HCT116 (cell line): ENCODE measurements at regions not wholly inside any gene's neighbourhood (a gene's known extent, or its start where the extent isn't known, plus 50 kb on each side); places are given as distances from the start of the nearest gene placed in this dataset.

Source experiments
- ATAC-seq: fragments of 200-7000 bp; cut with Tn5 transposase; 2 replicates; pipeline ENCODE4 v1.9.1; 2020; ENCODE audit warnings: mild to moderate bottlenecking, moderate library complexity
- BruUV-seq: library from RNA; stranded (reverse); fragments of 400-500 nt; replicated peaks from 2 replicates; lab custom pipeline; 2021; lab: Mats Ljungman, UMichigan
- CTCF ChIA-PET: fragments of 300-600 bp; sonication (Branson Sonifier 250); formaldehyde crosslinking; loops from one replicate; lab custom pipeline; 2021; ENCODE audit warnings: antibody characterized with exemption; lab: Charles Lee
- POLR2A ChIA-PET: fragments of 300-600, 350-600 bp; sonication (Branson Sonifier 250); formaldehyde crosslinking; loops from one replicate; lab custom pipeline; 2021; ENCODE audit warnings: antibody characterized with exemption; lab: Charles Lee
- RAD21 ChIA-PET, 2 experiments: fragments of 300-600 bp; sonication (Branson Sonifier 250); formaldehyde crosslinking; loops; one replicate each; lab custom pipeline; 2023; ENCODE audit warnings: low total read pairs in 2 of 2; ENCODE audit not compliant: uncharacterized antibody in 2 of 2, unreplicated experiment in 2 of 2, low non-redundant PET in 1 of 2; lab: Charles Lee
- DNase-seq: peaks from one replicate; pipeline ENCODE4 v3.0.0-alpha.2; 2010; ENCODE audit warnings: low read depth, low spot score
- H2AFZ ChIP-seq: fragments of 200-600 bp; shearing (Covaris generic), sonication (generic); 2 replicates; pipeline ENCODE4 v1.6.1; 2017; ENCODE audit warnings: low read depth, mixed run types, mixed read lengths, antibody characterized with exemption, low read length; ENCODE audit not compliant: poor library complexity, severe bottlenecking
- H3K27ac ChIP-seq: 2 replicates; pipeline ENCODE4 v1.5.1; 2012; ENCODE audit warnings: low read depth, low read length
- H3K27me3 ChIP-seq: fragments of 200-600 bp; sonication (generic); 2 replicates; pipeline ENCODE4 v1.6.1; 2016; ENCODE audit warnings: mixed run types, low read length, mixed read lengths; ENCODE audit not compliant: insufficient read depth
- H3K36me3 ChIP-seq, 2 experiments: fragments of 200-500 bp in 1 of 2; fragments of 200-600 bp in 1 of 2; sonication (Bioruptor generic) in 1 of 2; sonication (generic) in 1 of 2; 2 replicates each; pipeline versions ENCODE4 v1.5.1 to v1.6.1; 2014 to 2016; ENCODE audit warnings: low read length in 2 of 2, inconsistent platforms in 1 of 2, mixed read lengths in 1 of 2, mixed run types in 1 of 2; ENCODE audit not compliant: insufficient read depth in 2 of 2, control insufficient read depth in 1 of 2
- H3K4me1 ChIP-seq, 2 experiments: fragments of 200-600 bp in 1 of 2; sonication (generic) in 1 of 2; 2 replicates each; pipeline versions ENCODE4 v1.5.1 to v1.6.1; 2012 to 2017; ENCODE audit warnings: low read length in 2 of 2, inconsistent platforms in 1 of 2, mild to moderate bottlenecking in 1 of 2, mixed read lengths in 1 of 2, mixed run types in 1 of 2, moderate library complexity in 1 of 2; ENCODE audit not compliant: insufficient read depth in 2 of 2, control insufficient read depth in 1 of 2
- H3K4me2 ChIP-seq: fragments of 200-600 bp; sonication (generic); 2 replicates; pipeline ENCODE4 v1.6.1; 2017; ENCODE audit warnings: mixed run types, low read length, mixed read lengths
- H3K4me3 ChIP-seq, 2 experiments: fragments of 200-600 bp in 1 of 2; sonication (generic) in 1 of 2; replicated peaks in 1 of 2; 2 replicates each; pipeline ENCODE4 v1.5.1; 2011 to 2016; ENCODE audit warnings: low read length in 2 of 2, control low read depth in 1 of 2, low read depth in 1 of 2, mild to moderate bottlenecking in 1 of 2, mixed read lengths in 1 of 2, mixed run types in 1 of 2
- H3K79me2 ChIP-seq: fragments of 200-600 bp; sonication (generic); 2 replicates; pipeline ENCODE4 v1.6.1; 2017; ENCODE audit warnings: mild to moderate bottlenecking, mixed run types, low read length, moderate library complexity, mixed read lengths; ENCODE audit not compliant: insufficient read depth
- H3K9ac ChIP-seq: fragments of 200-600 bp; sonication (generic); 2 replicates; pipeline ENCODE4 v1.6.1; 2016; ENCODE audit warnings: low read length, mixed read lengths
- H3K9me2 ChIP-seq: fragments of 200-600 bp; sonication (generic), shearing (Covaris generic); 2 replicates; pipeline ENCODE4 v1.6.1; 2017; ENCODE audit warnings: mixed run types, mild to moderate bottlenecking, moderate library complexity; ENCODE audit not compliant: insufficient read depth
- H3K9me3 ChIP-seq, 2 experiments: fragments of 200-500 bp in 1 of 2; fragments of 200-600 bp in 1 of 2; sonication (Bioruptor generic) in 1 of 2; sonication (generic) in 1 of 2; 2 replicates each; pipeline ENCODE4 v1.6.1; 2014 to 2017; ENCODE audit warnings: low read length in 2 of 2, mixed read lengths in 2 of 2, inconsistent platforms in 1 of 2, low read depth in 1 of 2, mild to moderate bottlenecking in 1 of 2, mixed run types in 1 of 2, moderate library complexity in 1 of 2; ENCODE audit not compliant: control insufficient read depth in 1 of 2, insufficient read depth in 1 of 2
- H4K20me1 ChIP-seq: fragments of 200-600 bp; sonication (generic), shearing (Covaris generic); 2 replicates; pipeline ENCODE4 v1.6.1; 2017; ENCODE audit warnings: mixed run types, mild to moderate bottlenecking, moderate library complexity; ENCODE audit not compliant: insufficient read depth
- ATF3 ChIP-seq: IDR thresholded peaks from 2 replicates; pipeline ENCODE4 v1.6.1; 2012
- CBX3 ChIP-seq: IDR thresholded peaks from 2 replicates; pipeline ENCODE4 v1.6.1; 2012; ENCODE audit warnings: low read depth
- CTCF ChIP-seq, 3 experiments: fragments of 200-600 bp in 1 of 3; sonication (generic) in 1 of 3; IDR thresholded peaks in 2 of 3; conservative IDR thresholded peaks in 1 of 3; 2 replicates each; pipeline ENCODE4 v1.5.1; 2012 to 2017; ENCODE audit warnings: low read depth in 2 of 3, low read length in 2 of 3, antibody characterized with exemption in 1 of 3, borderline replicate concordance in 1 of 3, control low read depth in 1 of 3, mild to moderate bottlenecking in 1 of 3, mixed read lengths in 1 of 3, mixed run types in 1 of 3, moderate library complexity in 1 of 3; ENCODE audit not compliant: insufficient read depth in 1 of 3
- EGR1 ChIP-seq: IDR thresholded peaks from 2 replicates; pipeline ENCODE4 v1.6.1; 2012; ENCODE audit warnings: low read depth
- ELF1 ChIP-seq: IDR thresholded peaks from 2 replicates; pipeline ENCODE4 v1.6.1; 2012; ENCODE audit warnings: low read depth, borderline replicate concordance
- EZH2 ChIP-seq: fragments of 200-600 bp; sonication (generic); IDR thresholded peaks from 2 replicates; pipeline ENCODE4 v1.6.1; 2017; ENCODE audit warnings: antibody characterized with exemption, mixed run types
- EZH2phosphoT487 ChIP-seq: fragments of 200-600 bp; IDR thresholded peaks from 2 replicates; pipeline ENCODE4 v1.6.1; 2018; ENCODE audit warnings: antibody characterized with exemption, borderline replicate concordance
- JUND ChIP-seq: IDR thresholded peaks from 2 replicates; pipeline ENCODE4 v1.6.1; 2012
- MAX ChIP-seq: IDR thresholded peaks from 2 replicates; pipeline ENCODE4 v1.6.1; 2012
- POLR2A ChIP-seq: IDR thresholded peaks from 2 replicates; pipeline ENCODE4 v1.7.0; 2011; ENCODE audit warnings: borderline replicate concordance; ENCODE audit not compliant: insufficient read depth, insufficient read length; ENCODE audit errors: extremely low read depth
- POLR2AphosphoS5 ChIP-seq: IDR thresholded peaks from 2 replicates; pipeline ENCODE4 v1.6.1; 2011; ENCODE audit warnings: mild to moderate bottlenecking, low read depth, low read length, moderate library complexity
- RAD21 ChIP-seq: IDR thresholded peaks from 2 replicates; pipeline ENCODE4 v1.6.1; 2012; ENCODE audit warnings: low read depth, mild to moderate bottlenecking
- REST ChIP-seq: IDR thresholded peaks from 2 replicates; pipeline ENCODE4 v1.6.1; 2012; ENCODE audit warnings: low read depth
- SIN3A ChIP-seq: IDR thresholded peaks from 2 replicates; pipeline ENCODE4 v1.6.1; 2012; ENCODE audit warnings: low read depth
- SP1 ChIP-seq: IDR thresholded peaks from 2 replicates; pipeline ENCODE4 v1.6.1; 2012; ENCODE audit warnings: low read depth
- YY1 ChIP-seq: IDR thresholded peaks from 2 replicates; pipeline ENCODE4 v1.6.1; 2011; ENCODE audit warnings: low read length, low read depth, moderate library complexity, mild to moderate bottlenecking; ENCODE audit not compliant: insufficient replicate concordance; ENCODE audit errors: extremely low read depth
- ZFX ChIP-seq: fragments of 450-650 bp; IDR thresholded peaks from 2 replicates; pipeline ENCODE4 v1.6.1; 2017
- intact Hi-C: fragments of 100-400 bp; cut with micrococcal nuclease; formaldehyde crosslinking; loops from 2 replicates; pipeline ENCODE4 v1.10.0; 2022

- ChIA-PET CTCF (no interaction called here), POLR2A (no interaction called here), RAD21 (no interaction called here)
- Histone ChIP-seq H3K4me1 (no peaks in the 10 kb centered on the region), H3K27me3 (no peaks in the 10 kb centered on the region), H3K4me2 (no peak overlapping the region), H3K9me3 (peaks cover 0 to 27% of the 10 kb centered on the region in 2 experiments; a peak in 2 of 4 replicates), H3K27ac (no peak overlapping the region), H2AFZ (no peak overlapping the region), H3K36me3 (no peaks in the 10 kb centered on the region), H4K20me1 (no peaks in the 10 kb centered on the region), H3K9ac (no peak overlapping the region), H3K4me3 (no peak overlapping the region), H3K79me2 (no peaks in the 10 kb centered on the region), H3K9me2 (no peaks in the 10 kb centered on the region)
- no peak for TF ChIP-seq EZH2phosphoT487
- TF ChIP-seq EZH2 = no peak
- TF ChIP-seq ATF3 = no peak
- TF ChIP-seq POLR2AphosphoS5 = no peak
- no peak for TF ChIP-seq SP1
- no peak for TF ChIP-seq EGR1
- TF ChIP-seq REST = no peak
- no peak for TF ChIP-seq SIN3A
- no peak for TF ChIP-seq ELF1
- no peak for TF ChIP-seq RAD21
- no peak for TF ChIP-seq ZFX
- TF ChIP-seq MAX = no peak
- no peak for TF ChIP-seq JUND
- TF ChIP-seq CBX3 = no peak
- TF ChIP-seq CTCF (IDR thresholded peaks at IDR 0.05 in 2 of 3, conservative IDR thresholded peaks at IDR 0.05 in 1 of 3; ENCODE audit: borderline replicate concordance in 1 of 3, insufficient read depth in 1 of 3, low read depth in 2 of 3, low read length in 2 of 3) = no peak
- TF ChIP-seq POLR2A = no peak
- TF ChIP-seq YY1 = no peak
- DNase-seq (no peak), ATAC-seq (no peak)
- intact Hi-C loops = no loop called here
- no TSS peak for BruUV-seq
Measured at GRCh38 chr3:76502076-76502475, 537.8 kb upstream of the ROBO2 start.
